ENCODE measurements at regions not wholly inside any gene's neighbourhood (a gene's known extent, or its start where the extent isn't known, plus 50 kb on each side); places are given as distances from the start of the nearest gene placed in this dataset.

GRCh38 chr6:125379174-125379573 is 77.4 kb upstream of the HDDC2 start:
- TF ChIP-seq POLR2A (IDR thresholded peaks at IDR 0.05; ENCODE audit: low read length) (no peak), GATA1 (IDR thresholded peaks at IDR 0.05; ENCODE audit: low read depth, low read length) (no peak)
